ENCODE measurements at regions not wholly inside any gene's neighbourhood (a gene's known extent, or its start where the extent isn't known, plus 50 kb on each side); places are given as distances from the start of the nearest gene placed in this dataset.

DNA sequence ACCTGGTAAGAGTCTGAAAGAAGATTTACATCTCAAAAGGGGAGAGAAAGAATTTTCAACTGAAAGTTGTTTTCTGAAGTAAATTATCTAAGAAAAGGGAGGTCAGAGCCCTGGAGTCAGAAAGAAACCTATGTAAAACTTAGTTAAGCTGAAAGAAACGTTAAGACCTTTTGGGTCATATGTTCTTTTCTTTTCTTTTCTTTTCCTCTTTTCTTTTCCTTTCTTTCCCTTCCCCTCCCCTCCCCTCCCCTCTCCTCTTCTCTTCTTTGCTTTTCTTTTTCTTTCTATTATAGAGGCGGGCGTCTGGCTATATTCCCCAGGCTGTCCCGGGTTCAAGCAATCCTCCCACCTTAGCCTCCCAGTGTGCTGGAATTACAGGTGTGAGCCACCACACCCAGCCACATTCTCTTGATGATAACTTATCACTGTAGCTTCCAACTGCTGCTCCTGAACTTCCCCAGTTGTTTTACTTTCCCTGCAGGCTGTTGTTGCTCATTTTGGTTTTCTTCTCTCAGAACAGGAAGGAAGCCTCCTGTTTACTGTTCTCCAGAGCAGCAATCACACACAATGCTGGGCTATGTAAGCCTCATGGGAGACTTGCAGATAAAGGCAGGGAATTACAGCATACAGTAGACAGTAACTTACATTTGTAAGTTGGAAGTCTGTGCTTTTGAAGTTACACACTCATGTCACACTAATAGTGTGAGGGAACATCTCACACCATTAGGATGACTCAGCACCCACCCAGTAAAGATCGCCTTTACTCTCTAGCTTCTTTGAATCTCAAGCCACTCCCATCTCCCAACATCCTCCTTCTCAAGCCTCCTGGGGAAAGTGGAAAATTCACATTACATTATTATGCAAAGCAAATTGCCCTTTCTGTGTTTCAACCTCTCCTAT is 2216.6 kb upstream of the WWC1 start:
- TF ChIP-seq CTCF (IDR thresholded peaks at IDR 0.05) (no peak), POLR2A (IDR thresholded peaks at IDR 0.05) (no peak)
